HG02870 (cell line): ENCODE measurements at regions not wholly inside any gene's neighbourhood (a gene's known extent, or its start where the extent isn't known, plus 50 kb on each side); places are given as distances from the start of the nearest gene placed in this dataset.

ENCODE experiments used
- ATAC-seq: cut with Tn5 transposase; IDR thresholded peaks from one replicate; pipeline ENCODE4 v1.9.1; 2021; ENCODE audit warnings: mild to moderate bottlenecking, moderate library complexity; ENCODE audit not compliant: unreplicated experiment

DNA sequence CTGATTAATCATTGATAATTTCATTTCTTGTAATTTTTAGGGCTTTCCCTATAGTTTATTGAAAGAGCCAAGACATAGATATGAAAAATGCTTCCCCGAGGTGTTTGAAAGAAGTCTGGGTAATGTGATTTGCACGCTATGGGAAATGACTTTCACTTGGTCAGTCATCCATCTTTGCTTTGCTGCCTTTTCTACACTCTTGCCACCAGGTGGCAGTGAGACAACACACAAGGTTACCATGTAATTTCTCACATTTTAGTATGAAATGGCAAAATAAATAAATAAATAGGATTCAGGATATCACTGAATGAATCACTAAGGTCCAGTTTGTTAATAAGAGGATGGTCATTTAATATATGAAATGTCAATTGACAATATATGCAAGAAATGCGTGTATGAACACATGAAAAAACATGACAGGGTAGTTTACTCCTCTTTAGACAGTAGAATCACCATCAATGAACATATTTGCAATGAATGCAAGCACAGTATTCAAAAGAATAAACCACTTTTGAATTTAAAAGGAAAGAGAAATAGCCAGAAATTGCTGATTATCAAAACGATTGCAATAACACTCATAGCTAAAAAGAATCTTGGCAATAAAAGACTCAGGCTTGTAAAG, 52.2 kb upstream of the KCNH7 start:
- peak; percentile 87 for ATAC-seq

DNA sequence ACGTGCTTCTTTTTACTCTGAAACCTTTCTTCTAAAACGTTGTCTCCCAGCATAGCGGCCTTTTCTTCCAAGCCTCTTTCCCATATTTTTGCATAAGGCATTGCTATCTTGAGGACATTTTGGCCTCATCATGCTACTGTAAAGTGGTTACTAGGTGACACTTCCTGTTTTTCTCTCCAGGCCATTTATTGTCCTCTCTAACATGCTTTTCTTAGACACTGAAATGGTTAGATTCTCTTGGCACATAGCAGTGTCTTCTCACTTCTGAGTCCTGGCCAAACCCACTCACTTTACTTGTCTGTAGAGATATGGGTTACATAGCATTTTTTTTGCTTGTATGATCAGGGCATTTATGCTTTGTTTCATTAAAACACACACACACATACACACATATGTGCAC, 50.1 kb upstream of the KCNH7 start:
- no peak for ATAC-seq
